WERI-Rb-1 (cell line): ENCODE measurements at regions not wholly inside any gene's neighbourhood (a gene's known extent, or its start where the extent isn't known, plus 50 kb on each side); places are given as distances from the start of the nearest gene placed in this dataset.

Experiments used
- DNase-seq: peaks from one replicate; pipeline ENCODE4 v3.0.0-alpha.2; 2020
- H3K27ac ChIP-seq: fragments of 250-450 bp; sonication (Bioruptor Pico); 2 replicates; pipeline ENCODE4 v1.5.1; 2020; ENCODE audit warnings: mild to moderate bottlenecking, moderate library complexity
- H3K27me3 ChIP-seq: fragments of 250-450 bp; sonication (Bioruptor Pico); 2 replicates; pipeline ENCODE4 v1.5.1; 2021; ENCODE audit warnings: mild to moderate bottlenecking, low read depth, moderate library complexity; ENCODE audit not compliant: insufficient read depth, severe bottlenecking
- H3K36me3 ChIP-seq: fragments of 250-450 bp; sonication (Bioruptor Pico); 2 replicates; pipeline ENCODE4 v1.5.1; 2020; ENCODE audit warnings: mild to moderate bottlenecking, moderate library complexity
- H3K4me3 ChIP-seq: 2 replicates; pipeline ENCODE4 v1.5.1; 2011; ENCODE audit warnings: low read depth, mild to moderate bottlenecking, control low read depth, low read length
- H3K9me3 ChIP-seq: fragments of 250-450 bp; sonication (Bioruptor Pico); 2 replicates; pipeline ENCODE4 v1.5.1; 2021; ENCODE audit warnings: mild to moderate bottlenecking, moderate library complexity; ENCODE audit not compliant: severe bottlenecking
- CTCF ChIP-seq: IDR thresholded peaks from 2 replicates; pipeline ENCODE4 v1.5.1; 2011; ENCODE audit warnings: low read depth, mild to moderate bottlenecking, control low read depth, inconsistent platforms, low read length

DNA sequence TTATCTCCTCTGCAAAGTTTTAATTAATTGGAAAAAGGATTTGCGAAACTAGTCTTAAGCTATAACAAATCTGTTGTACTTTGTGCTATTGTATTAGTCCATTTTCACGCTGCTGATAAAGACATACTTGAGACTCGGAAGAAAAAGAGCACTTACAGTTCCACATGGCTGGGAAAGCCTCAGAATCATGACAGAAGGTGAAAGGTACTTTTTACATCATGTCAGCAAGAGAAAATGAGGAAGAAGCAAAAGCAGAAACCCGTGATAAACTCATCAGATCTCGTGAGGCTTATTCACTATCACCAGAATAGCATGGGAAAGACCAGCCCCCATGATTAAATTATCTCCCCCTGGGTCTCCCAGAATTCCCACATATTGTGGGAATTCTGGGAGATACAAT is 118.1 kb upstream of the PRKD1 start:
- Histone ChIP-seq H3K4me3 (no peak overlapping the region), H3K36me3 (no peaks in the 10 kb centered on the region), H3K27me3 (no peaks in the 10 kb centered on the region), H3K9me3 (peaks cover under 1% of the 10 kb centered on the region), H3K27ac (no peak overlapping the region)
- no peak for TF ChIP-seq CTCF
- DNase-seq, result no peak

GRCh38 chr14:30053103-30053502 is 125.5 kb upstream of the PRKD1 start:
- H3K9me3 ChIP-seq, result no peaks in the 10 kb centered on the region
- TF ChIP-seq CTCF, result no peak
- no peak for DNase-seq

DNA sequence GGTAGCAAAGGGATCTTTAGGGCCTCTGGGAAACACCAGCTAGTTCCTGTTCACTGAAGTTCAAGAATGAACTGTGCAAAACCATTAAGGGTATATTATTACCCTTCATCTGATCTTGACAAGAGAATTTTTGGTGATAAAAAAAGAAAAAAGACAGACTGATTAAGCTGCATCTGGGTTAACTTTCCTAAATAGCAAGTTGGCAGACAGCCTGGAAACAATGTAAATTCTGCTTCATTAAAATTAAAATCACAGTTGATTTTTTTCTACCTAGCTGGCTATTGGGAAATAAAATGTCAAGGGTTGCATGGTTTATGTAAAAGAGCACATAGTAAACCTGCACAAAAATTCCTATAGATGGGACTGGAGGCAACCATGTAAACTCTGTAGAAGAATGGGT is 126.6 kb upstream of the PRKD1 start:
- Histone ChIP-seq H3K27ac (no peak overlapping the region), H3K4me3 (no peak overlapping the region), H3K9me3 (no peaks in the 10 kb centered on the region), H3K36me3 (no peaks in the 10 kb centered on the region), H3K27me3 (no peaks in the 10 kb centered on the region)
- TF ChIP-seq CTCF, result no peak
- no peak for DNase-seq

More at GRCh38 chr14:30053103-30053502, 125.5 kb upstream of the PRKD1 start:
- no peaks in the 10 kb centered on the region for H3K27me3 ChIP-seq
- no peak overlapping the region for H3K27ac ChIP-seq
- no peaks in the 10 kb centered on the region for H3K36me3 ChIP-seq
- H3K4me3 ChIP-seq, result no peak overlapping the region

GRCh38 chr14:30058401-30058800 is 130.8 kb upstream of the PRKD1 start:
- Histone ChIP-seq H3K4me3 (no peak overlapping the region), H3K27me3 (no peaks in the 10 kb centered on the region), H3K9me3 (no peaks in the 10 kb centered on the region), H3K27ac (no peak overlapping the region), H3K36me3 (no peaks in the 10 kb centered on the region)
- DNase-seq, result no peak
- TF ChIP-seq CTCF, result no peak

- no peak for DNase-seq
- Histone ChIP-seq H3K27me3 (no peaks in the 10 kb centered on the region), H3K9me3 (no peaks in the 10 kb centered on the region), H3K27ac (no peak overlapping the region), H3K36me3 (no peaks in the 10 kb centered on the region), H3K4me3 (no peak overlapping the region)
- TF ChIP-seq CTCF, result no peak
These were observed 136.1 kb upstream of the PRKD1 start for GRCh38 chr14:30063746-30064145.

DNA sequence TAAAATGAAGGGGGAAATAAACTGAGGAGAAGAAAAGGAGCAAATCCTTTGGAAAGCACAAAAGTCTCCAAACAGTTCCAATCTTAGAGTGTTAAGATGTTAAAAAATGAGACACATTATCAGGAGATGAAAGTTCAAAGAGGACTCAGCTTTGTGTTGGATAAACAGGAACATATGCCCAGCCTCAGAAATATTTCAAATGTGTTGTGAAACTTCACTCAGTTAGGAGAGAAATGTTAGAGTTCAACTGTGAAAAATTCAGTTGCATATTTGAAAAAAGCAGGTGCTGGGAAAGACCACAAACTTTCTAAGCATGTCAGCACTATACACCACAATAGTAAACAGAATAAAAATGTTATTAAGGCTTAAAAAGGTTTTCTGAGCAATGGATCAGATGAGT is 136.8 kb upstream of the PRKD1 start:
- no peak for DNase-seq
- Histone ChIP-seq H3K27me3 (no peaks in the 10 kb centered on the region), H3K4me3 (no peak overlapping the region), H3K27ac (no peak overlapping the region), H3K9me3 (no peaks in the 10 kb centered on the region), H3K36me3 (no peaks in the 10 kb centered on the region)
- TF ChIP-seq CTCF, result no peak
